ENCODE measurements at regions not wholly inside any gene's neighbourhood (a gene's known extent, or its start where the extent isn't known, plus 50 kb on each side); places are given as distances from the start of the nearest gene placed in this dataset.

DNA sequence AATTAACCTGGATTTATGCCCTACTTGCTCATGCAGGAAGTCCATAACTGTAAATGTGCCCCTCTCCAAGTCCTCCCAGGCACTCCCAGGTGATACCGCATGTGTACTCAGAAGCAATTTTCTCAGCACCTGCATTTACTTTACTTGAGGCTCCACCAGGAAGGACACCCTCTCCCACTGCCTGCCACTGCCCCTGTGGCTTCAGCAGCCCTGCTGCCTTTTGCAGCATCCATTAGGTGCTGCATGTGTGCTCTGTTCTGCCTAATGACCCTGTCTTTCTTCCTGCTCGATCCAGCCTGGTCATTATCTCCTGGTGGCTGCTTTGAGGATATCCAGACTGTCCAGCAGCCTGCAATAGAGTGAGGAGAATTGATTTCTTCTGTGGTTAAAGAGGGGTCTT lies 107.6 kb upstream of the SEMA6D start:
- Histone ChIP-seq H2AFZ (ENCODE audit: low read length) (no peak overlapping the region), H3K4me3 (ENCODE audit: low read depth, low read length, poor library complexity, severe bottlenecking) (no peak overlapping the region), H3K27ac (ENCODE audit: low read depth, low read length, poor library complexity, severe bottlenecking) (no peak overlapping the region), H3K36me3 (ENCODE audit: insufficient read depth, low read length) (no peaks in the 10 kb centered on the region), H4K20me1 (ENCODE audit: insufficient read depth, low read length) (no peaks in the 10 kb centered on the region), H3K79me2 (ENCODE audit: insufficient read depth, low read length) (no peaks in the 10 kb centered on the region), H3K9me3 (ENCODE audit: low read length) (no peaks in the 10 kb centered on the region), H3K9me2 (ENCODE audit: low read depth, low read length) (no peaks in the 10 kb centered on the region), H3K27me3 (ENCODE audit: insufficient read depth, low read length) (no peaks in the 10 kb centered on the region), H3K9ac (ENCODE audit: low read length) (no peak overlapping the region), H3F3A (ENCODE audit: insufficient read depth, low read length) (no peaks in the 10 kb centered on the region), H3K4me2 (ENCODE audit: low read length) (no peak overlapping the region), H3K4me1 (ENCODE audit: insufficient read depth, low read length, severe bottlenecking) (no peaks in the 10 kb centered on the region)
- TF ChIP-seq EZH2 (IDR thresholded peaks at IDR 0.05; ENCODE audit: borderline replicate concordance, low read length) = no peak

DNA sequence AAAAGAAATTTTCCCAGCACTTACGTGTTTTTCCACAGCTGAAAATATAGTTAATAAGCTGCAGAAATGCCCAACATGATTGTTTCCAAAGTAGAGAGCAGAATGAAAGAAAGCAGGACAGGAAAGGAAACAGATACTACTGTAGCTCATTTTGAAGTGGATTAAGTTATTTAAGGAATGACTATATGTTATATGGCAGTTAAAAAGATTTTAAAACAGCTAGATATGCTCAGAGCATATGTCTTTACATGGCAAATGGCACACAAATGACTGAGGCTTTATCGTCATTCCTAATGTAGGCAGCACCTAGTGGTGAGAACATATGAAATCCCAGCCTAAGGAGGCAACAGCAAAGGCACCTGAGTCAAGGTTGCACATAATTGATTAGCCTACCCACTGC lies 106.6 kb upstream of the SEMA6D start:
- Histone ChIP-seq H4K20me1 (ENCODE audit: insufficient read depth, low read length) (no peaks in the 10 kb centered on the region), H3K9me3 (ENCODE audit: low read length) (no peaks in the 10 kb centered on the region), H2AFZ (ENCODE audit: low read length) (no peak overlapping the region), H3K4me2 (ENCODE audit: low read length) (no peak overlapping the region), H3K36me3 (ENCODE audit: insufficient read depth, low read length) (no peaks in the 10 kb centered on the region), H3K79me2 (ENCODE audit: insufficient read depth, low read length) (no peaks in the 10 kb centered on the region), H3K4me3 (ENCODE audit: low read depth, low read length, poor library complexity, severe bottlenecking) (no peak overlapping the region), H3K4me1 (ENCODE audit: insufficient read depth, low read length, severe bottlenecking) (no peaks in the 10 kb centered on the region), H3K9me2 (ENCODE audit: low read depth, low read length) (no peaks in the 10 kb centered on the region), H3K27ac (ENCODE audit: low read depth, low read length, poor library complexity, severe bottlenecking) (no peak overlapping the region), H3K27me3 (ENCODE audit: insufficient read depth, low read length) (no peaks in the 10 kb centered on the region), H3K9ac (ENCODE audit: low read length) (no peak overlapping the region), H3F3A (ENCODE audit: insufficient read depth, low read length) (no peaks in the 10 kb centered on the region)
- TF ChIP-seq EZH2 (IDR thresholded peaks at IDR 0.05; ENCODE audit: borderline replicate concordance, low read length) = no peak
- no peak for TF ChIP-seq CTCF (IDR thresholded peaks at IDR 0.05; ENCODE audit: low read length)

- no peaks in the 10 kb centered on the region for H3K9me3 ChIP-seq (ENCODE audit: low read length)
- no peak overlapping the region for H2AFZ ChIP-seq (ENCODE audit: low read length)
- no peaks in the 10 kb centered on the region for H3F3A ChIP-seq (ENCODE audit: insufficient read depth, low read length)
- H3K4me2 ChIP-seq (ENCODE audit: low read length) = no peak overlapping the region
- no peaks in the 10 kb centered on the region for H3K36me3 ChIP-seq (ENCODE audit: insufficient read depth, low read length)
- H3K4me3 ChIP-seq (ENCODE audit: low read depth, low read length, poor library complexity, severe bottlenecking) = no peak overlapping the region
- H3K79me2 ChIP-seq (ENCODE audit: insufficient read depth, low read length) = no peaks in the 10 kb centered on the region
- TF ChIP-seq EZH2 (IDR thresholded peaks at IDR 0.05; ENCODE audit: borderline replicate concordance, low read length) (no peak), CTCF (IDR thresholded peaks at IDR 0.05; ENCODE audit: low read length) (no peak)
- no peaks in the 10 kb centered on the region for H3K4me1 ChIP-seq (ENCODE audit: insufficient read depth, low read length, severe bottlenecking)
- H3K9ac ChIP-seq (ENCODE audit: low read length) = no peak overlapping the region
- H3K27me3 ChIP-seq (ENCODE audit: insufficient read depth, low read length) = no peaks in the 10 kb centered on the region
- H3K27ac ChIP-seq (ENCODE audit: low read depth, low read length, poor library complexity, severe bottlenecking) = no peak overlapping the region
- H4K20me1 ChIP-seq (ENCODE audit: insufficient read depth, low read length) = no peaks in the 10 kb centered on the region
- no peaks in the 10 kb centered on the region for H3K9me2 ChIP-seq (ENCODE audit: low read depth, low read length)
These were observed 102.8 kb upstream of the SEMA6D start for GRCh38 chr15:47614360-47615011.

DNA sequence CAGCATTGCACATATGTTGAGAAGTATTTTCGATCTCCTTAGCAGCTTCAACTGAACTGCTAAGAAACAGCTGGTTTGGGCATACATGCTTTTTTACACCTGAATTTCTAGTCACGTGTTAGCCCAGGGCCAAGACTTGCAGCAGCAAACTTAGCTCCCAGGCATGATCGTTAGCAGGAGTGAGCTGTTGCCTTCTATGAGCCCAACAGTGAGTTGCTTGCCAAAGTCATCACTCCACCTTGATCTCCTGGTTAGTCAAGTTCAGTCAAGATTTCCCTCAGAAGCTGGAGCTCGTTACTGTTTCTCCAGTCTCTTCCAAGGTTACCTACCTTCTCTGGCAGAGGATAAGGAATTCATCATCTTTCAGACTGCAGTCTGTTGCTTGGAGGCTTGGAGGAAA lies 100.4 kb upstream of the SEMA6D start:
- no peak overlapping the region for H3K4me2 ChIP-seq (ENCODE audit: low read length)
- H3F3A ChIP-seq (ENCODE audit: insufficient read depth, low read length) = no peaks in the 10 kb centered on the region
- H3K9ac ChIP-seq (ENCODE audit: low read length) = no peak overlapping the region
- TF ChIP-seq CTCF (IDR thresholded peaks at IDR 0.05; ENCODE audit: low read length) (no peak), EZH2 (IDR thresholded peaks at IDR 0.05; ENCODE audit: borderline replicate concordance, low read length) (no peak)
- H2AFZ ChIP-seq (ENCODE audit: low read length) = no peak overlapping the region
- H3K4me3 ChIP-seq (ENCODE audit: low read depth, low read length, poor library complexity, severe bottlenecking) = no peak overlapping the region
- no peaks in the 10 kb centered on the region for H3K36me3 ChIP-seq (ENCODE audit: insufficient read depth, low read length)
- H4K20me1 ChIP-seq (ENCODE audit: insufficient read depth, low read length) = no peaks in the 10 kb centered on the region
- no peaks in the 10 kb centered on the region for H3K79me2 ChIP-seq (ENCODE audit: insufficient read depth, low read length)
- no peaks in the 10 kb centered on the region for H3K4me1 ChIP-seq (ENCODE audit: insufficient read depth, low read length, severe bottlenecking)
- H3K27ac ChIP-seq (ENCODE audit: low read depth, low read length, poor library complexity, severe bottlenecking) = no peak overlapping the region
- no peaks in the 10 kb centered on the region for H3K9me2 ChIP-seq (ENCODE audit: low read depth, low read length)
- H3K9me3 ChIP-seq (ENCODE audit: low read length) = no peaks in the 10 kb centered on the region
- no peaks in the 10 kb centered on the region for H3K27me3 ChIP-seq (ENCODE audit: insufficient read depth, low read length)
